ENCODE measurements at regions not wholly inside any gene's neighbourhood (a gene's known extent, or its start where the extent isn't known, plus 50 kb on each side); places are given as distances from the start of the nearest gene placed in this dataset.

GRCh38 chr16:5480431-5481195 is 383.0 kb upstream of the EEF2KMT start:
- DNase-seq (ENCODE audit: low read depth): no peak

GRCh38 chr16:5479926-5480325 is 382.3 kb upstream of the EEF2KMT start:
- no peak for DNase-seq (ENCODE audit: low read depth)

- no peak for DNase-seq (ENCODE audit: low read depth)
Observed at GRCh38 chr16:5478036-5478435, 380.4 kb upstream of the EEF2KMT start.

- no peak for DNase-seq (ENCODE audit: low read depth)
Observed at GRCh38 chr16:5477251-5477650, 379.7 kb upstream of the EEF2KMT start.

GRCh38 chr16:5472552-5472951 is 375.0 kb upstream of the EEF2KMT start:
- no peak for DNase-seq (ENCODE audit: low read depth)

- DNase-seq (ENCODE audit: low read depth): no peak
Observed at GRCh38 chr16:5468488-5468887, 370.9 kb upstream of the EEF2KMT start.

- DNase-seq (ENCODE audit: low read depth): no peak
Observed at GRCh38 chr16:5467552-5467951, 370.0 kb upstream of the EEF2KMT start.

GRCh38 chr16:5466551-5466950 is 369.0 kb upstream of the EEF2KMT start:
- no peak for DNase-seq (ENCODE audit: low read depth)

- no peak for DNase-seq (ENCODE audit: low read depth)
Observed at GRCh38 chr16:5465714-5466113, 368.1 kb upstream of the EEF2KMT start.

- DNase-seq (ENCODE audit: low read depth): no peak
Observed at GRCh38 chr16:5463820-5464219, 366.2 kb upstream of the EEF2KMT start.

- DNase-seq (ENCODE audit: low read depth): no peak
Observed at GRCh38 chr16:5461574-5461973, 364.0 kb upstream of the EEF2KMT start.

GRCh38 chr16:5461141-5461540 is 363.5 kb upstream of the EEF2KMT start:
- DNase-seq (ENCODE audit: low read depth): no peak

- DNase-seq (ENCODE audit: low read depth): no peak
Observed at GRCh38 chr16:5460701-5461100, 363.1 kb upstream of the EEF2KMT start.

- DNase-seq (ENCODE audit: low read depth): no peak
Observed at GRCh38 chr16:5459863-5460262, 362.3 kb upstream of the EEF2KMT start.

GRCh38 chr16:5455110-5455509 is 357.5 kb upstream of the EEF2KMT start:
- no peak for DNase-seq (ENCODE audit: low read depth)

- DNase-seq (ENCODE audit: low read depth): no peak
Observed at GRCh38 chr16:5454349-5454748, 356.8 kb upstream of the EEF2KMT start.

- no peak for DNase-seq (ENCODE audit: low read depth)
Observed at GRCh38 chr16:5451641-5452040, 354.0 kb upstream of the EEF2KMT start.

- no peak for DNase-seq (ENCODE audit: low read depth)
Observed at GRCh38 chr16:5450409-5451104, 353.0 kb upstream of the EEF2KMT start.

GRCh38 chr16:5449901-5450300 is 352.3 kb upstream of the EEF2KMT start:
- no peak for DNase-seq (ENCODE audit: low read depth)

- DNase-seq (ENCODE audit: low read depth): no peak
Observed at GRCh38 chr16:5448798-5449197, 351.2 kb upstream of the EEF2KMT start.

GRCh38 chr16:5447734-5448133 is 350.1 kb upstream of the EEF2KMT start:
- DNase-seq (ENCODE audit: low read depth): no peak

GRCh38 chr16:5446623-5447240 is 349.1 kb upstream of the EEF2KMT start:
- DNase-seq (ENCODE audit: low read depth): no peak

- DNase-seq (ENCODE audit: low read depth): no peak
Observed at GRCh38 chr16:5444189-5444588, 346.6 kb upstream of the EEF2KMT start.
